MCF 10A (cell line): ENCODE measurements at regions not wholly inside any gene's neighbourhood (a gene's known extent, or its start where the extent isn't known, plus 50 kb on each side); places are given as distances from the start of the nearest gene placed in this dataset.

Source experiments
- BruUV-seq: library from RNA; stranded (reverse); fragments of 400-500 nt; replicated peaks from 2 replicates; lab custom pipeline; 2021; lab: Mats Ljungman, UMichigan
- CTCF ChIA-PET: fragments of 300-600 bp; sonication (Branson Sonifier 250); formaldehyde crosslinking; extraction: SDS; loops from one replicate; lab custom pipeline; 2021; ENCODE audit warnings: antibody characterized with exemption, inconsistent platforms; lab: Yijun Ruan, JAX
- POLR2A ChIA-PET: fragments of 300-600, 350-650 bp; sonication (Branson Sonifier 250); formaldehyde crosslinking; extraction: SDS; loops from one replicate; lab custom pipeline; 2020; ENCODE audit warnings: antibody characterized with exemption, inconsistent platforms; lab: Yijun Ruan, JAX
- DNase-seq: peaks from one replicate; pipeline ENCODE4 v3.0.0-alpha.2; 2018; ENCODE audit not compliant: unreplicated experiment
- H3K27ac Mint-ChIP-seq: one replicate; pipeline ENCODE4 v1.8.0; 2022; ENCODE audit warnings: mild to moderate bottlenecking, low read depth, mixed read lengths; ENCODE audit not compliant: unreplicated experiment
- H3K27me3 Mint-ChIP-seq: one replicate; pipeline ENCODE4 v1.8.0; 2022; ENCODE audit warnings: mixed read lengths; ENCODE audit not compliant: insufficient read depth, unreplicated experiment
- H3K36me3 Mint-ChIP-seq: one replicate; pipeline ENCODE4 v1.8.0; 2022; ENCODE audit warnings: mild to moderate bottlenecking, moderate library complexity, mixed read lengths; ENCODE audit not compliant: insufficient read depth, unreplicated experiment
- H3K4me1 Mint-ChIP-seq: one replicate; pipeline ENCODE4 v1.8.0; 2022; ENCODE audit warnings: mixed read lengths; ENCODE audit not compliant: insufficient read depth, unreplicated experiment
- H3K4me3 Mint-ChIP-seq: one replicate; pipeline ENCODE4 v1.8.0; 2022; ENCODE audit warnings: mild to moderate bottlenecking, moderate library complexity, mixed read lengths; ENCODE audit not compliant: unreplicated experiment
- H3K9me3 Mint-ChIP-seq: one replicate; pipeline ENCODE4 v1.8.0; 2022; ENCODE audit warnings: mixed read lengths; ENCODE audit not compliant: unreplicated experiment
- intact Hi-C: fragments of 100-400 bp; cut with micrococcal nuclease; formaldehyde crosslinking; loops from 2 replicates; pipeline ENCODE4 v1.14.1; 2022
- TF ChIP-seq, protein P1 (sequence below): fragments of 200-600 bp; IDR thresholded peaks from one replicate; pipeline ENCODE4 v1.8.0; 2022; ENCODE audit warnings: antibody characterized with exemption, mild to moderate bottlenecking; ENCODE audit not compliant: unreplicated experiment

DNA sequence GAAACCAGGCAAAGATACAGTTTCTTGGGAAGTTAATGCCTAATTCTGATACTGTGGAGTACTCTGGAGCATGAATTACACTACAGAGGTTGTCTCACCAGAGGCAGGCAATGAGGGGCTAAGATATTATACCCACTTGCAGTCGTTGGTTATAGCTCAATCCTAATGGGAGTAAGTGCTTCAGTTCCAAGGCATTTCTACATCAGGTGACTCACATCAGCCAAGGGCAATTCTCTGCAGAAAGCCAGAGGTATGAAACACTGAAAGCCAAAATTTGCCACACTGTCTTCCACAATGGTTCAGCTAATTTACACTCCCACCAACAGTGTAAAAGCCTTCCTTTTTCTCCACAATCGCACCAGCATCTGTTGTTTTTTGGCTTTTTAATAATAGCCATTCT lies 174.0 kb upstream of the IL15 start:
- H3K36me3 Mint-ChIP-seq = no peaks in the 10 kb centered on the region
- no TSS peak for BruUV-seq
- no peak overlapping the region for H3K27ac Mint-ChIP-seq
- no peaks in the 10 kb centered on the region for H3K9me3 Mint-ChIP-seq
- no peaks in the 10 kb centered on the region for H3K27me3 Mint-ChIP-seq
- no peak overlapping the region for H3K4me3 Mint-ChIP-seq
- intact Hi-C loops = no loop called here
- peaks cover 29% of the 10 kb centered on the region for H3K4me1 Mint-ChIP-seq
- DNase-seq = peak; percentile 66
- CTCF ChIA-PET = no interaction called here
- POLR2A ChIA-PET = interaction anchor here (1.0 to 1.6 kb wide), 3 partner anchors 30 to 390 kb away, joined by 3 to 5 read pairs (median 4); no protein-coding TSS in a partner anchor
- TF ChIP-seq, protein P1, sequence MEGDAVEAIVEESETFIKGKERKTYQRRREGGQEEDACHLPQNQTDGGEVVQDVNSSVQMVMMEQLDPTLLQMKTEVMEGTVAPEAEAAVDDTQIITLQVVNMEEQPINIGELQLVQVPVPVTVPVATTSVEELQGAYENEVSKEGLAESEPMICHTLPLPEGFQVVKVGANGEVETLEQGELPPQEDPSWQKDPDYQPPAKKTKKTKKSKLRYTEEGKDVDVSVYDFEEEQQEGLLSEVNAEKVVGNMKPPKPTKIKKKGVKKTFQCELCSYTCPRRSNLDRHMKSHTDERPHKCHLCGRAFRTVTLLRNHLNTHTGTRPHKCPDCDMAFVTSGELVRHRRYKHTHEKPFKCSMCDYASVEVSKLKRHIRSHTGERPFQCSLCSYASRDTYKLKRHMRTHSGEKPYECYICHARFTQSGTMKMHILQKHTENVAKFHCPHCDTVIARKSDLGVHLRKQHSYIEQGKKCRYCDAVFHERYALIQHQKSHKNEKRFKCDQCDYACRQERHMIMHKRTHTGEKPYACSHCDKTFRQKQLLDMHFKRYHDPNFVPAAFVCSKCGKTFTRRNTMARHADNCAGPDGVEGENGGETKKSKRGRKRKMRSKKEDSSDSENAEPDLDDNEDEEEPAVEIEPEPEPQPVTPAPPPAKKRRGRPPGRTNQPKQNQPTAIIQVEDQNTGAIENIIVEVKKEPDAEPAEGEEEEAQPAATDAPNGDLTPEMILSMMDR = no peak

DNA sequence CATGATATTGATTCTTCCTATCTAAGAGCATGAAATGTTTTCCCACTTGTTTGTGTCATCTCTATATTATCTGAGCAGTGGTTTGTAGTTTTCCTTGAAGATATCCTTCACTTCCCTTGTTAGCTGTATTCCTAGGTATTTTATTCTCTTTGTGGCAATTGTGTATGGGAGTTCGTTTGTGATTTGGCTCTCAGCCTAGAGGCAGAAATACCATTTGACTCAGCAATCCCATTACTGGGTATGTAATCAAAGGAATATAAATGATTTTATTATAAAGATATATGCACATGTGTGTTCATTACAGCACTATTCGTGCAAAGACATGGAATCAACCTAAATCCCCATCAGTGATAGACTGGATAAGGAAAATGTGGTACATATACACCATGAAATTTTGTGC lies 172.7 kb upstream of the IL15 start:
- Mint-ChIP-seq H3K9me3 (no peaks in the 10 kb centered on the region), H3K4me3 (no peak overlapping the region), H3K36me3 (no peaks in the 10 kb centered on the region), H3K27me3 (no peaks in the 10 kb centered on the region), H3K27ac (no peak overlapping the region), H3K4me1 (peaks cover 25% of the 10 kb centered on the region)
- DNase-seq = peak; percentile 1
- intact Hi-C loops = no loop called here
- ChIA-PET CTCF (no interaction called here), POLR2A (no interaction called here)
- TF ChIP-seq, protein P1 = no peak
- no TSS peak for BruUV-seq

DNA sequence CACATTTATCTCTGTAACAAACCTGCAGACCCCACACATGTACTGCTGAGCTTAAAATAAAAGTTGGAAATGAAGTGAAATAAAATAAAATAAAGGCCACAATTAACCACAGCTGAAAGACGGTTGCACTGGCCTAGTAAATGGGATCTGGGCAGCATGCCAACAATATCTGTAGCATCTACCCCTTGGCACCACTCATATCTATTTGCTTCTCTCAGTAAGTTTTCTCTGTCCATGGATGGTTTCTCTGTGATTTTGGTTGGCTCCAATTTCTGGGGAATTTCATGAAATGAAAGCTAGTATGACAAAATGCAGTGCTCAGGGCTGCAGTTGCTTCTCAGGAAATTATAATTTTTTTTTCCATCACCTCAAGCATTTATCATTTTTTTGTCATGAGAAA lies 172.0 kb upstream of the IL15 start:
- Mint-ChIP-seq H3K4me1 (peaks cover 23% of the 10 kb centered on the region), H3K4me3 (no peak overlapping the region), H3K36me3 (no peaks in the 10 kb centered on the region), H3K9me3 (no peaks in the 10 kb centered on the region), H3K27ac (no peak overlapping the region), H3K27me3 (no peaks in the 10 kb centered on the region)
- ChIA-PET POLR2A (interaction anchor here (0.6 to 0.7 kb wide), 2 partner anchors 172 to 343 kb away, joined by 3 read pairs; partner anchors contain the start of gene IL15), CTCF (no interaction called here)
- no TSS peak for BruUV-seq
- TF ChIP-seq, protein P1 = no peak
- peak; percentile 14 for DNase-seq
- intact Hi-C loops = no loop called here

DNA sequence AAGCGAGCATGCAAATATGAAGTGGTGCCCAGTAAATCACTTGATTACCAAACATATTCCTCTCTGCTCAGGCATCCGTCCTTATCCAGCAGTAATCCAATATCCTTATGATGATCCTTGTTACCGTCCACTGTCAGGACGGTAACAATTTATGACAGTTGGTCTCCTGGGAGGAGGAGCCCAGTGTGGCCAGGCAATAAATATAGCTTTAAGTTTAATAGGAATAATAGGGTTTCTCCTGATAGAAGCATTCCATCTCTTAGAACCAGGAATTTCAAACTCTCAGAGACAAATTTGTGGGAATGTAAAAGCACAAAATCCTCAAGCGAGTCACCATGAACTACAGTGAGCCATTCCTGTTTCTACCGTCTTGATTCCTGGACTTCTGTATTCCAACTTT lies 171.2 kb upstream of the IL15 start:
- Mint-ChIP-seq H3K27me3 (no peaks in the 10 kb centered on the region), H3K9me3 (no peaks in the 10 kb centered on the region), H3K27ac (no peak overlapping the region), H3K4me3 (no peak overlapping the region), H3K4me1 (peaks cover 23% of the 10 kb centered on the region), H3K36me3 (no peaks in the 10 kb centered on the region)
- TF ChIP-seq, protein P1 = no peak
- intact Hi-C loops = no loop called here
- ChIA-PET POLR2A (no interaction called here), CTCF (no interaction called here)
- no peak for DNase-seq
- BruUV-seq = no TSS peak
